Uterus (tissue), 3 donors: ENCODE measurements at regions not wholly inside any gene's neighbourhood (a gene's known extent, or its start where the extent isn't known, plus 50 kb on each side); places are given as distances from the start of the nearest gene placed in this dataset.

ENCODE experiments used
- DNase-seq, 2 donors: peaks; one replicate each; pipeline ENCODE4 v3.0.0-alpha.2; 2019 to 2020
- H3K27ac ChIP-seq, 2 donors: fragments of 200-600 bp; sonication (generic); 1 replicate in 1 of 2; 2 replicates in 1 of 2; pipeline ENCODE4 v1.5.1; 2016 to 2018
- H3K27me3 ChIP-seq, 2 donors: fragments of 200-600 bp; sonication (generic); one replicate each; pipeline ENCODE4 v1.5.1; 2018 to 2019; ENCODE audit warnings: control low read depth in 1 of 2
- H3K36me3 ChIP-seq, 2 donors: fragments of 200-600 bp; sonication (generic); one replicate each; pipeline ENCODE4 v1.5.1; 2019; ENCODE audit warnings: control low read depth in 1 of 2
- H3K4me1 ChIP-seq, 2 donors: fragments of 200-600 bp; sonication (generic); one replicate each; pipeline ENCODE4 v1.5.1; 2018 to 2019; ENCODE audit warnings: control low read depth in 1 of 2
- H3K4me3 ChIP-seq, 2 donors: fragments of 200-600 bp; sonication (generic); 1 replicate in 1 of 2; 2 replicates in 1 of 2; pipeline ENCODE4 v1.5.1; 2018 to 2019; ENCODE audit warnings: mild to moderate bottlenecking in 1 of 2
- H3K9me3 ChIP-seq, 2 donors: fragments of 200-600 bp; sonication (generic); one replicate each; pipeline ENCODE4 v1.5.1; 2019; ENCODE audit warnings: control low read depth in 1 of 2
- POLR2A ChIP-seq, 2 donors: fragments of 450-650 bp; IDR thresholded peaks; one replicate each; pipeline ENCODE4 v1.6.1; 2016; ENCODE audit warnings: antibody characterized with exemption in 2 of 2, mild to moderate bottlenecking in 1 of 2, moderate library complexity in 1 of 2
- intact Hi-C: fragments of 100-400 bp; cut with DNase I; formaldehyde crosslinking; loops from one replicate; pipeline ENCODE4 v1.15.1; 2023; ENCODE audit warnings: low total_unique reads
- TF ChIP-seq, protein P1 (sequence below), 4 experiments: fragments of 200-600 bp in 2 of 4; fragments of 450-650 bp in 2 of 4; sonication (generic) in 2 of 4; IDR thresholded peaks; one replicate each; pipeline ENCODE4 v1.5.1; 2016 to 2019; ENCODE audit warnings: antibody characterized with exemption in 4 of 4, mild to moderate bottlenecking in 2 of 4, moderate library complexity in 1 of 4
- donor health status: DM: yes; HTN: yes; CAD: no.

GRCh38 chr3:29169451-29169850, 111.4 kb upstream of the RBMS3 start:
- no peaks in the 10 kb centered on the region for H3K27me3 ChIP-seq
- no peak for DNase-seq
- H3K36me3 ChIP-seq: no peaks in the 10 kb centered on the region
- H3K4me1 ChIP-seq: no peaks in the 10 kb centered on the region
- intact Hi-C loops: no loop called here
- no peak overlapping the region for H3K4me3 ChIP-seq
- TF ChIP-seq POLR2A (IDR thresholded peaks at IDR 0.05): no peak
- TF ChIP-seq, protein P1, sequence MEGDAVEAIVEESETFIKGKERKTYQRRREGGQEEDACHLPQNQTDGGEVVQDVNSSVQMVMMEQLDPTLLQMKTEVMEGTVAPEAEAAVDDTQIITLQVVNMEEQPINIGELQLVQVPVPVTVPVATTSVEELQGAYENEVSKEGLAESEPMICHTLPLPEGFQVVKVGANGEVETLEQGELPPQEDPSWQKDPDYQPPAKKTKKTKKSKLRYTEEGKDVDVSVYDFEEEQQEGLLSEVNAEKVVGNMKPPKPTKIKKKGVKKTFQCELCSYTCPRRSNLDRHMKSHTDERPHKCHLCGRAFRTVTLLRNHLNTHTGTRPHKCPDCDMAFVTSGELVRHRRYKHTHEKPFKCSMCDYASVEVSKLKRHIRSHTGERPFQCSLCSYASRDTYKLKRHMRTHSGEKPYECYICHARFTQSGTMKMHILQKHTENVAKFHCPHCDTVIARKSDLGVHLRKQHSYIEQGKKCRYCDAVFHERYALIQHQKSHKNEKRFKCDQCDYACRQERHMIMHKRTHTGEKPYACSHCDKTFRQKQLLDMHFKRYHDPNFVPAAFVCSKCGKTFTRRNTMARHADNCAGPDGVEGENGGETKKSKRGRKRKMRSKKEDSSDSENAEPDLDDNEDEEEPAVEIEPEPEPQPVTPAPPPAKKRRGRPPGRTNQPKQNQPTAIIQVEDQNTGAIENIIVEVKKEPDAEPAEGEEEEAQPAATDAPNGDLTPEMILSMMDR (IDR thresholded peaks at IDR 0.05): no peak
- no peak overlapping the region for H3K27ac ChIP-seq
- no peaks in the 10 kb centered on the region for H3K9me3 ChIP-seq

DNA sequence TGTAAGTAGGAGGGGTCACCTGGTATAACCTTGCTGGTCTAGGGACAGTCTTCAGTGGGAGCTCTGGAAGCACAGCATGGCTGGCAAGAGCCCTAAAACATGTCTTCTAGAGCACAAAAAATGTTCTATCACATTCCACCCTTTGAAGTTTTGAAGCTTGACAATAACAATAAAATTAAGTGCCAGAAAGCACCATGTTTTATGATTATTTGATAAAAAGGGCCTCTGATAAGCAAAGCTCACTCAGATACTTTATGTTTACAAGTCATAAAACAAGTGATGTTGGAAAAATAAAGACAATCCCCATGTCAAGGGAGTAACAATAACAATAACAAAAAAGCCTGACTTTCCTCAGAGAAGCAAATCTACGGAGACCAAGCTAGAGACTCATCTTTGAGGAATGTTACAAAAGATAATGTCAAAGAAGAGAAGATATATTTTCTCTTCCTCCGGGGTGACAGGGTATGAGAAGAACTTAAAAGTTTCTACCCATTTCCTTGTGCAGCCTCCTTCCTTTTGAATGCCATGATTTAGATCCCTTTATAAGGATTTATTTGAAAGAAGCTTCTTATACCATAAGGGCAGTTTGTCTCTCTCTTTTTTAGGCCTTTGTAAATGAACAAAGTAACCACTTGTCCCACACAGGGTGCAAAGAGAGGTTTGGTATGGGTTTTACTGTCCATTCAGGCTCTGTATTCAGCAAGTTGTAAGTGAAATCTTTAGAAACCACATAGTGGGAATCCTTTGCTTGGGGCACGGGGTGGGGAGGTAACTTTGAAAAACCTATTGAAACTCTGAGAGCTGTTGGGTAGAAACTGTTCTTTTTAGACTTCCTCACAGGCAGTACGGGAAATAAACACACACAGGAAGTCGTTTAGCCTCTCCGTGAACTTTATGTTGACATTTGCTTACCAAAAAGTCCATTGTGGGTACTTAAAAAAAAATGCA, 109.6 kb upstream of the RBMS3 start:
- Histone ChIP-seq H3K4me3 (no peak overlapping the region), H3K27ac (peak overlapping the region; percentile 22 to 42), H3K9me3 (no peaks in the 10 kb centered on the region), H3K27me3 (no peaks in the 10 kb centered on the region), H3K4me1 (no peaks in the 10 kb centered on the region), H3K36me3 (no peaks in the 10 kb centered on the region)
- intact Hi-C loops: no loop called here
- DNase-seq: no peak
- TF ChIP-seq POLR2A (IDR thresholded peaks at IDR 0.05): no peak
- TF ChIP-seq, protein P1 (IDR thresholded peaks at IDR 0.05): no peak

DNA sequence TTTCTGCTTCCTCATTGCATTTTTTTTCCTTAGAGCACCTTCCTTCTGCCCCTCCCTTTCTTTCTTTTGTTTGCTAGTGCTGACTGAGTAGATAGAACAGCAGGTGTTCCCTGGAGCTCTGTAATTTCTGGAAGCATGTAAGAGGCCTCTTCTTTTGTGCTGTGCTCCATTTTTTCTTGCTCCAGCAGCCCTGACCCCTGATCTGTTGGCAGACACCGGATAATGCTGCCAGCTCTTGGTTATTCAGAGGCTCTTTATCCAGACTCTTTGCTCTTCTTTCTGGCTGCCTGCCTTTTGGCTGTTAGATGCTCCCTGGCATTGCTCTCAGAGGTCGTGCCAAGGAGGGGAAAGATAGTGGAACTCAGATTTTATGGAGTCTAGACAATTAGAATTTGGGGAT, 104.4 kb upstream of the RBMS3 start:
- Histone ChIP-seq H3K4me1 (no peaks in the 10 kb centered on the region), H3K27me3 (no peaks in the 10 kb centered on the region), H3K4me3 (no peak overlapping the region), H3K9me3 (no peaks in the 10 kb centered on the region), H3K27ac (no peak overlapping the region), H3K36me3 (no peaks in the 10 kb centered on the region)
- TF ChIP-seq POLR2A (IDR thresholded peaks at IDR 0.05): no peak
- TF ChIP-seq, protein P1 (IDR thresholded peaks at IDR 0.05): no peak
- DNase-seq: no peak
- intact Hi-C loops: no loop called here

GRCh38 chr3:29178809-29179793, 101.8 kb upstream of the RBMS3 start:
- H3K4me1 ChIP-seq: no peaks in the 10 kb centered on the region
- TF ChIP-seq, protein P1 (IDR thresholded peaks at IDR 0.05): no peak
- TF ChIP-seq POLR2A (IDR thresholded peaks at IDR 0.05): no peak
- H3K27me3 ChIP-seq: no peaks in the 10 kb centered on the region
- no peaks in the 10 kb centered on the region for H3K36me3 ChIP-seq
- intact Hi-C loops: no loop called here
- no peak for DNase-seq
- H3K4me3 ChIP-seq: no peak overlapping the region
- no peaks in the 10 kb centered on the region for H3K9me3 ChIP-seq
- no peak overlapping the region for H3K27ac ChIP-seq
